HEK293 (cell line): ENCODE measurements at regions not wholly inside any gene's neighbourhood (a gene's known extent, or its start where the extent isn't known, plus 50 kb on each side); places are given as distances from the start of the nearest gene placed in this dataset.

Experiments
- CTCF ChIP-seq: fragments of 450-650 bp; formaldehyde crosslinking; IDR thresholded peaks from 2 replicates; pipeline ENCODE4 v1.5.1; 2016; ENCODE audit warnings: missing biosample characterization, missing genetic modification characterization
- KLF8 ChIP-seq: fragments of 450-650 bp; formaldehyde crosslinking; IDR thresholded peaks from 2 replicates; pipeline ENCODE4 v1.5.1; 2016; ENCODE audit warnings: missing biosample characterization, missing genetic modification characterization
- PRDM2 ChIP-seq: fragments of 450-650 bp; formaldehyde crosslinking; IDR thresholded peaks from 2 replicates; pipeline ENCODE4 v1.5.1; 2016; ENCODE audit warnings: missing biosample characterization, missing genetic modification characterization, borderline replicate concordance
- SCRT2 ChIP-seq: fragments of 450-650 bp; formaldehyde crosslinking; IDR thresholded peaks from 2 replicates; pipeline ENCODE4 v1.5.1; 2016; ENCODE audit warnings: missing biosample characterization, missing genetic modification characterization
- ZNF2 ChIP-seq: fragments of 450-650 bp; formaldehyde crosslinking; IDR thresholded peaks from 2 replicates; pipeline ENCODE4 v1.5.1; 2016; ENCODE audit warnings: missing biosample characterization, missing genetic modification characterization
- ZNF311 ChIP-seq: fragments of 450-650 bp; formaldehyde crosslinking; IDR thresholded peaks from 2 replicates; pipeline ENCODE4 v1.5.1; 2017; ENCODE audit warnings: missing biosample characterization, missing genetic modification characterization, borderline replicate concordance
- ZNF558 ChIP-seq: fragments of 450-650 bp; formaldehyde crosslinking; IDR thresholded peaks from 2 replicates; pipeline ENCODE4 v1.5.1; 2016; ENCODE audit warnings: missing biosample characterization, missing genetic modification characterization
- ZNF670 ChIP-seq: fragments of 450-650 bp; formaldehyde crosslinking; IDR thresholded peaks from 2 replicates; pipeline ENCODE4 v1.5.1; 2016; ENCODE audit warnings: missing biosample characterization, missing genetic modification characterization, low read depth

- TF ChIP-seq CTCF (tag by site-specific recombination) (no peak), KLF8 (tag by site-specific recombination) (no peak), SCRT2 (tag by site-specific recombination) (no peak), ZNF670 (no peak), ZNF558 (tag by site-specific recombination) (no peak), ZNF2 (tag by site-specific recombination) (no peak), ZNF311 (tag by site-specific recombination) (no peak), PRDM2 (tag by site-specific recombination) (no peak)
These were observed 100.4 kb downstream of the ANKRD7 start for GRCh38 chr7:118324790-118325449.
